Breast epithelium (tissue), 3 donors: ENCODE measurements at regions not wholly inside any gene's neighbourhood (a gene's known extent, or its start where the extent isn't known, plus 50 kb on each side); places are given as distances from the start of the nearest gene placed in this dataset.

ENCODE experiments used
- POLR2A ChIP-seq: fragments of 450-650 bp; IDR thresholded peaks from one replicate; pipeline ENCODE4 v1.6.1; 2016; ENCODE audit warnings: antibody characterized with exemption, mild to moderate bottlenecking, moderate library complexity
- POLR2AphosphoS5 ChIP-seq, 3 donors: sonication (generic); formaldehyde crosslinking; IDR thresholded peaks; one replicate each; pipeline ENCODE4 v1.6.1; 2017; ENCODE audit warnings: antibody characterized with exemption in 3 of 3
- TF ChIP-seq, protein P1 (sequence below), 3 donors: fragments of 450-650 bp; IDR thresholded peaks; one replicate each; pipeline ENCODE4 v1.5.1; 2016 to 2017; ENCODE audit warnings: antibody characterized with exemption in 3 of 3, mild to moderate bottlenecking in 3 of 3, moderate library complexity in 3 of 3

DNA sequence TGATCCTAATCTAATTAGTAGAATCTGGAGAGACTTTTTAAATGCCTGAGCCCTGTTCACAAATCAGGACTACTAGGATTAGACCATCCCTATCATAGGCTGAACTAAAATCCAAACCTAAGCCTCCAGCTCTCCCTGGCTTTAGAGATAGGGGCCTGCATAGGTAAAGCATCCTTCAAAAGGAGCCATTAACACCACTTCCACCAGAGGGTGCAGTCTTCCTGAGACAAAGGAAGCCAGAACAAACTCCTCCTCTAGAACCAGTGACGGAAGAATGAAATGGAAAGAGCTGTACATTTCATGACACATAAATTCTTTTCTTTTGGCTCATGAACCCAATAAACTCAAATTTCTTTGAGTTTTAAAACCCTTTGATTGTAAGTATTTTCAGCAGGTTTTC, 291.2 kb upstream of the ADGRB3 start:
- TF ChIP-seq, protein P1, sequence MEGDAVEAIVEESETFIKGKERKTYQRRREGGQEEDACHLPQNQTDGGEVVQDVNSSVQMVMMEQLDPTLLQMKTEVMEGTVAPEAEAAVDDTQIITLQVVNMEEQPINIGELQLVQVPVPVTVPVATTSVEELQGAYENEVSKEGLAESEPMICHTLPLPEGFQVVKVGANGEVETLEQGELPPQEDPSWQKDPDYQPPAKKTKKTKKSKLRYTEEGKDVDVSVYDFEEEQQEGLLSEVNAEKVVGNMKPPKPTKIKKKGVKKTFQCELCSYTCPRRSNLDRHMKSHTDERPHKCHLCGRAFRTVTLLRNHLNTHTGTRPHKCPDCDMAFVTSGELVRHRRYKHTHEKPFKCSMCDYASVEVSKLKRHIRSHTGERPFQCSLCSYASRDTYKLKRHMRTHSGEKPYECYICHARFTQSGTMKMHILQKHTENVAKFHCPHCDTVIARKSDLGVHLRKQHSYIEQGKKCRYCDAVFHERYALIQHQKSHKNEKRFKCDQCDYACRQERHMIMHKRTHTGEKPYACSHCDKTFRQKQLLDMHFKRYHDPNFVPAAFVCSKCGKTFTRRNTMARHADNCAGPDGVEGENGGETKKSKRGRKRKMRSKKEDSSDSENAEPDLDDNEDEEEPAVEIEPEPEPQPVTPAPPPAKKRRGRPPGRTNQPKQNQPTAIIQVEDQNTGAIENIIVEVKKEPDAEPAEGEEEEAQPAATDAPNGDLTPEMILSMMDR (IDR thresholded peaks at IDR 0.05): no peak
- TF ChIP-seq POLR2A: no peak
- TF ChIP-seq POLR2AphosphoS5 (IDR thresholded peaks at IDR 0.05): no peak
